GM19452 (cell line): ENCODE measurements at regions not wholly inside any gene's neighbourhood (a gene's known extent, or its start where the extent isn't known, plus 50 kb on each side); places are given as distances from the start of the nearest gene placed in this dataset.

Source experiments
- ATAC-seq: cut with Tn5 transposase; IDR thresholded peaks from one replicate; pipeline ENCODE4 v1.9.1; 2021; ENCODE audit not compliant: unreplicated experiment

DNA sequence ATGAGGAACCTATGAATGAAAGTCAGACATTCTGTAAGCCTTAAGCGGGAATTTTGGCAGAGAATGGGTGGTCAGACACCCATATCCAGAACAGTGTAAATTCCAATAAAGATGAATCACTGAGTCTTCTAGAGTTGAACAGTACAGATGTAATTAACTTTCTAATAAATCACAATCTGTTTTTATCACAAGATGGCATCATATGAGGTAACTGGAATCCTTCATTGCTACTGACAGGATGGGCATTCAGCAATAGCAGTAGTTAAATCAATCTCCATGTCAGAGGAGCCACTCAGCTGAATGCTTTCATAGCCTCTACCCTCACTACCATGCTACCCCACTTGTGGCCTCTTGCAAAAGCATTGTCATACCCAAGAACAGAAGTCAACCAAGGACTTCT, 690.3 kb downstream of the AMY1C start:
- ATAC-seq = no peak

DNA sequence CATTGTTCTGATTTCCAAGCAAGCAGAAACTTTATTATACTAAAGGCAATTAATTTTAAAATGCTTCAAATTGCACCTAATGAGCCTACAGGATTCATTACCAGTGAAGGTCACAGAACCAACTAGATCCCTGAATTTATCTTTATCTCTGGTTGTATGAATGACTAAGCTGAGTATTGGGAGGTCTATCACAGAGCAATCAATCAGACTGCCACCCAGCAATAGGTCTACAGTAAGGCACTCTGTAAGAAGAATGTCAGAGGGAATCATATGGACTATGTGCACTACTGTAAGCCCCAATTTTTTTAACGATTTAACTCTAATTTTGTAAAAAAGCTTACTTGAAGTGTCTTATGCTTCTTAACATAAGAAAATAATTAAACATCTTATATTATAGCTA, 707.0 kb downstream of the AMY1C start:
- no peak for ATAC-seq

DNA sequence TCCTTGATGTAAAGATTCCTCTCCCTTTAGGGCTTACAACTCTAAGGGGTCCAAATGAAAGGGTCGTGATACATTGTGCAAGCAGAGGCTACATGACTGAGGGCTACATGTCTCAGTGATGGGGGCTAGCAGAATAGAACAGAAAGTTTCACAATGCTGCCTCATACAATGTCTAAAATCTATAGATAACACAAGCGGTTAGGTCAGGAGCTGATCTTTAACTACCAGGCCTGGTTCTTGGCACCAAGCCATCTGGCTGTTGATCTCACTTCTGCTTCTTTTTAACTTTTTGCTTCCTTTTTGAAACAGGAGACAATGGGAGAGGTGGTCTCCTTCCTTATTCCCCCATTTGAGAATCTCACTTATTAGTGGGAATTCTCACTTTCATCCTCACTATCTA, 710.2 kb downstream of the AMY1C start:
- ATAC-seq = no peak

DNA sequence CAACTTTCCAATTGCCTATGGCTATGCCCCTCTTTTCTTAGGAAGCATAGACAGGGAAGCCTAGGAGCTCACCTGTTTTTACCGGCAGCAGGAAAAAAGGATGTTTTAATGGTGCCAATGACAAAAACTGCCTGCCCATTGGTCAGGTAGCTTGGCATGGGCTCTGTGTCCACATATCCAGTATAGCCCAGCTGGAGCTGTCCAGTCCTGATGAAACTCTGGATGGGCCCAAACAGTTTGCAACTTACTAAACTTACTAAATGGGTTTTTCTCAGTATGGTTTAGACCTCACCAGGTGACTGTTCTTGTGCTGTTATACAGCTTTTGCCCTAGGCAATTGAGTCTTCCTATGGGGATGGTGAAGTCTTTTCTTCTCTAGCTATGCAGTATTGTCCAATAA, 711.2 kb downstream of the AMY1C start:
- no peak for ATAC-seq

DNA sequence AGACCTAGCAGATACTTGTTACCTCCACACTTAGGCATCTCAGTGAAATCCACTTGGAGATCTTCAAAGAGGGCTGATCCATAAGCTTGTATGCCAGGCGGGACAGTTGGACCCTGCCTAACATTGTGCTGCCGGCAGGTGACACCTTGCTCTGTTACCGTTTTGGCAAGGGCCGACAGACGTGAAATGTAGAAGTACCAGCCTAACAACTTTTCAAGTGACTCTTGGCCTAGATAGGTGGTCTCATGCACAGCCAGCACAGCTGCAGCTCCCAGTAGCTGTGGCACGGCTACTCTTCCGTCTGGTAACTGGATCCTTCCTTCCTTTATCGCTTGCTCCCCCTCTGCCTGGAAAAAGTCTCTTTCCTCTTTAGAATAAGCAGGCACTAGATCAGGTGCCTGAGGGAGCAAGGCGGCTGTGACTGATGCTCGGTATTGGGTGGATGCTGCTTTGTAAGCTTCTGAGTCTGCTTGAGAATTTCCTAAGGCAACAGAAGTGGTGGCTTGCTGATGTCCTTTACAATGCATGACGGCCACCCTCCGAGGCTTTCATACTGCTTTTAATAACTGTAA, 713.5 kb downstream of the AMY1C start:
- no peak for ATAC-seq

DNA sequence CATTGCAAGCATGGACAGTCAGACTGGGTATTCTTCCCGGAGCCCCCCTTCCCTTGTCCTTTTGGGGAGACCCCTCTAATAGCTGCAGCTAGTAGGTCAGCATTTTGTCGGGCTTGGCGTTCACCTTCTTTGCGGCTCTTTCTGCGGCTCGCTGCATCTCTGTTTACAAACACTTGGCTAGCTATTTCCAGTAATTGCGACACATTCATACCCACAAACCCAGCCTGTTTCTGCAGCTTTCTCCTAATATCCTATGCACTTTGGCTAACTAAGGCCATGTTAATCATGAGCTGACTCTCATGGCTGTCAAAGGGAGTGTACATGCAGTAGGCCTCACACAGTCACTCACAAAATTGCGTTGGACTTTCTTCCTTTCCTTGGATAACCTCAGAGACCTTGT, 716.4 kb downstream of the AMY1C start:
- ATAC-seq = no peak

DNA sequence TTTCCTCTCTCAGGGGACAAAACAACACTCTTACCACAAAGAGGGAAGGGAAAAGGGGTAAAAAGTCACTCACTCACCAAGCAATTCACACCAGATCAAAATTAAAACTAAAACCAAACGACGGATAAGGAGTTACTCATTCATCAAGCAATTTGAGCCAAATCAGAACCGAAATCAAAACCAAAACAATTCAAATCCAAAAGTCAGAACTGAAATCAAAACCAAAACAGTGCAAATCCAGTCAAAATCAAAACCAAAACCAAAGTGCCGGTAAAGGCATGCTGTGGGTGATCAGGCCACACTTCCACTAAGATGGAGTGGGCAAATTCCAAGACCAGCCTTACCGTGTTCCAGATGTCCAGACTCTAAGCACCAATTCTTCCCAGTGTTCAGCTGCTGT, 717.9 kb downstream of the AMY1C start:
- no peak for ATAC-seq

DNA sequence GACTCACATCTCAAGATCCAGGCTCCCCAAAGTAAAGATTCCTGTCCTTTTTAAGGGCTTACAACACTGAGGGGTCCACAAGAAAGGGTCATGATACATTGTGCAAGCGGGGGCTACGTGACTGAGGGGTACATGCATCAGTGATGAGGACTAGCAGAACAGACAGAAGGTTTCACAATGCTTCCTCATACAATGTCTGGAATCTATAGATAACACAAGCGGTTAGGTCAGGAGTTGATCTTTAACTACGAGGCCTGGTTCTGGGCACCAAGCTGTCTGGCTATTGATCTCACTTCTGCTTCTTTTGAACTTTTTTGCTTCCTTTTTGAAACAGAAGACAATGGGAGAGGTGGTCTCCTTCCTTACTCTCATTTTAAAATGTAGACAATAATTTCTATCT, 718.6 kb downstream of the AMY1C start:
- peak; percentile 71 for ATAC-seq

DNA sequence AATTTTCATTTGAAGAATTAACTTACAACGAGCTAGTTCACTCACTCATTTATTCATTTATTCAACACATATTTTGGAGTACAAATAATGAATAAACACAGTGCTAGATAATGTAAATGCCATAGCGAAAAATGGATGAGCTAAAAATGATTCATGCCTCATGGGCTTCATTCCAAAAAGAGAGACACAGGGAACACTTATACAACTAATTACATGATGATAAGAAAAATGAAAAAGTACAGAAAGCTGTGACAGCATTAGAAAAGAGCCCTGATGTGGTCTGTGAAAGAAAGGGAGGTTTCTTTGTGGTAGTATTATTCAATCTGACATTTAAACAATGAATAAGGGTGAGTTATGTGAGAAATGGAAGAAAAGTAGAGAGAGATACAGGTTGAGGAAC, 726.4 kb downstream of the AMY1C start:
- no peak for ATAC-seq

DNA sequence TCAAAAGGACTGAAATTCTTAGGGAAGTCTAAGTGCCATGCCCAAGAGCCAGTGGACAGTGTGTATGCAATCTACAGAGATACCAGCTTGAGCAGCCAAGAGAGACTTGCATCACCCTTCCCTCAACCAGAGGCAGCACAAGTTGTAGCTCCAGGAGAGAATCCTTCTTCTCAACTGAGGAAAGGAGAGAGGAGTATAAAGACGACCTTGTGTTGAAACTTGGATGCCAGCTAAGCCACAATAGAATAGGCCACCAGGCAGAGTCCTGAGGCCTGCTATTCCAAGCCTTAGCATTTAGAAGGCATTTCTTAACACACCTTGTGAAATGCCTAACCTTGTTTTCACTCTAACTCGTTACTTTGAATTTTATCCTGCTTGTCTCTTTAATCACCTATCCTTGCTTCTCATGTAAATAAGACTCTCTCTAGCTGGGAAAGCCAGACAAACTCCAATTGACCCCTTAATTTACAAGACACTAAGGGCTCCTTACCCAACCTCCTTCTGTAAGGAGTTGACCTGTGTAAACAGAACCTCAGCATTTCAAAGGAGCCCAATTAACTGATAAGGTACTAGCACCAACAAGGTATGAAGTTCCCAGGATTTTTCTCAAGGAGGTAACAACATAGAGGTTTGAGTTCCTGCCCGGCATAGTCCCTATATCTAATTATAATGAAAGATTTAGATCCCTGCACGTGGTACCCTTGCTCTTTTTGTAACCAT, 738.8 kb downstream of the AMY1C start:
- no peak for ATAC-seq

DNA sequence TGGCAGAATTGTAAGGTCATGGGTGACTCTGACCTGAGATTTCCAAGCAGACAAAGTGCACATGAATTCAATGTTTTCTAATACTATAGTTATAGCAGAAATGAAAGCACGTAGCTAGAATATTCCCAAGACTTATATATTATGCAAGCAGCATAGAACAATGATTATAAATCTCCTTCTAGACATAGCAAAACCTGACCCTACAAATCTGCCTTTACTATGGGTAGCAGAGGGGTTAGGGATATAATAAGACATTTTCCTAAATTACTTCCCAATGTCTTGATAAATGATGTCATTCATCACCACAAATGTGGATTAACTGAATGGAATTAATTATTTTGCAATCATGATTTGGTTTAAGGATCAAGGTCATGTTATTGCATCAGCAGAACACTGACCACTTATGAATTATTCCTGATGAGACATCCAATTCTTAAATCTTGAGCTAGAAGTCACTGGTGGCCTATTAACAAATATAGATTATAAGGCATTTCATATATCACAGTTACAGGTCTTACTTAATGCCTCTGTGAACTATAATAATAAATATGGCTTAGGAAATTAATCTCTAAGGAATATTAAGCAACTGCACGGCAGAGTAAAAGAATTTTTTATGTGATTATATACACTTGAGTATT, 776.6 kb downstream of the AMY1C start:
- ATAC-seq = no peak

DNA sequence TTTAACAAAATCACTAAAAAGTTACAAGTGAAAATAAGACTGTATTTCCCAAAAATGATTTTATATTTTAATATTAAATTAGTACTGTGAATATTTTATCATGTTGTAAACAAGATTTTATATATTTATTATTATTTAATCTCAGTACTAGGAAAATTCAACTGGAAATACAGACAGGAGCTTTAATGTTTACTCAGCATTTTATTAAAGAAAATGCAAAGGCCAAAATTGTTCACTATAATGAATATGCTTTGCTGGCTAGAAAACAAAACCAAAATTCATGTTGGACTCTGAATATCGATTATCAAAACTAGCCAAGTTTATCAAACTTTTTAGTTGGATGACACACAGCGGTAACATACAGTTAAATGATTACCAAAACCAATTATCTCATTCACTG, 782.3 kb downstream of the AMY1C start:
- ATAC-seq = no peak

DNA sequence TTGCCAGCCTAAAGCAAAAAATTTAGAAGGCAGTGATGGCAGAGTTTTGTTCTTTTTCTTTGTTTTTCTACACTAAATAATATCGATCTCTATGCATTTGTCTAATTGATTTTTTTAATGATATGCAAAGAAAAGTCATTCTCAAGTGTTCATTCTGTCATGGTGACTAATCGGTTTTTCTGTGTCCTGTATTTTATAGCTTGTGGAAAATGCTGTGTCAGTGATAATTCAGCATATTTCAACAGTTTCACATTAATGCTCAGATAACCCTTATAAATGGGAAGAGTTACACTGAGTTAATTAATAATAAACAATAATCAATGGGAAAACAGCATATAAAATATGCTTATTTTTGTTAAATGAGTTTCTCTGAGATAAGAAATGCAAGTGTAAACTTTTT, 824.9 kb downstream of the AMY1C start:
- ATAC-seq = no peak

DNA sequence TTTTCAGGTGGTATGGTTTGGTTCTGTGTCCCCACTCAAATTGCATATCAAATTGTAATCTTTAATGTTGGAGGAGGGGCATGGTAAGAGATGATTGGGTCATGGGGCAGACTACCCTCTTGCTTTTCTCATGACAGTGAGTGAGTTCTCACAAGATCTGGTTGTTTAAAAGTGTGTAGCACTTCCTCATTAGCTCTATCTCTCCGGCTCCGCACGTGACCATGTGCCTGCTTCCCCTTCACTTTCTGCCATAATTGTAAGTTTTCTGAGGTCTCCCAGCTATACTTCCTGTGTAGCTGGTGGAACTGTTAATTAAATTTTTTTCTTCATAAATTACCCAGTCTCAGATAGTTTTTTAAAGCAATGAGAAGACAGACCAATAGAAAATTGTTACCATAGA, 843.2 kb downstream of the AMY1C start:
- ATAC-seq = peak; percentile 62

DNA sequence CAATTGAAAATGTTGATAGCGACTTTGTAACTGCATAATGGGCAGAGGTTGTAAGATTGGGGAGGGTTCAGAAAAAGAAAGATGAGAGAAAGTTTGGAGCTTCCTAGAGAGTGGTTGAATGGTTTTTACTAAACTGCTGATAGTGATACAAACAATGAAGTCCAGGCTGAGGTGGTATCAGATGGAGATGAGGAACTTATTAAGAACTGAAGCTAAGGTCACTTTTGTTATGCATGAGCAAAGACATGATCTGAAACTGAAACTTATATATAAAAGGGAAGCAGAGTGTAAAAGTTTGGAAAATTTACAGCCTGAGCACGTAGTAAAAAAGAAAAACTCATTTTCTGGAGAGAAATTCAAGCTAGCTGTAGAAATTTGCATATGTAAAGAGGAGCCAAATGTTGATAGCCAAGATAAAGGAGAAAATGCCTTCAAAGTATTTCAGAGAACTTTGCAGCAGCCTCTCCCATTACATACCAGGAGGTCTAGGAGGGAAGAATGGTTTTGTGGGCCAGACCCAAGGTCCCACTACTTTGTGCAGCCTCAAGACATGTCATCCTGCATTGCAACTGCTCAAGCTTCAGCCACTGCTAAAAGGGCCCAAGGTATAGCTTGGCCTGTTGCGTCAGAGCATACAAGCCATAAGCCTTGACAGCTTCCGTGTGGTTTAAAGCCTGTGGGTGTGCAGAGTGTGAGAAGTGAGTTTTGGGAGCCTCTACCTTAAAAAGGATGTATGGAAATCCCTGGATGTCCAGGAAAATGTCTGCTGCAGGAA, 843.9 kb downstream of the AMY1C start:
- peak; percentile 52 for ATAC-seq

DNA sequence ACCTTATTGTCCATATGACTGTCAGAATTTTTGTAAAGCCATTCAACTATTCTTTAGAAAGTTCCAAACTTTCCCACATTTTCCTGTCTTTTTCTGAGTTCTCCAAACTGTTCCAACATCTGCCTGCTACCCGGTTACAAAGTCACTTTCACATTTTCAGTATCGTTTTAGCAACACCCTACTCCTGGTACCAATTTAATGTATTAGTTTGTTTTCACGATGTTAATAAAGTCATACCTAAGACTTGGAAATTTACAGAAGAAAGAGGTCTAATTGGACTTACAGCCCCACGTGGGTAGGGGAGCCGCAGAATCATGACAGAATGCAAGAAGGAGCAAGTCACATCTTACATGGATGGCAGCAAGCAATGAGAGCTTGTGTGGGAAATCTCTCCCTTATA, 867.8 kb downstream of the AMY1C start:
- ATAC-seq = no peak

DNA sequence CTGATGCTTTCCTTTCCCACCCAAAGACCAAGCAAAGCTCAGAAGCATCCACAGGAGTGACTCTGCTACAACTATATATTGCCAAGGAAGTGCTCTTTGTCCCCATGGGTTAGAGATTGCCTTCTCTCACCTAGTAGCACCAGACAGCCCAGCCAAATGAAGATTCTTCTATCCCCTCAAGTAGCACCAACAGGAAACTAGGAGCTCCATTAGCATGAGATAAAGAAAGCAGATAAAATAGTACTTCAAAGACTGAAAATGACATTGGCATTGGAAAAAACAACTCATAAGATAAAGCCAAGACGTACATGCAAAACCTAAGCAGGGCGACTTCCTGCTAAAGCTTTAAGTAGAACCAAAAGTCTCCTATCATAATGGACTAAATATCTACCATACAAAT, 871.5 kb downstream of the AMY1C start:
- ATAC-seq = no peak

DNA sequence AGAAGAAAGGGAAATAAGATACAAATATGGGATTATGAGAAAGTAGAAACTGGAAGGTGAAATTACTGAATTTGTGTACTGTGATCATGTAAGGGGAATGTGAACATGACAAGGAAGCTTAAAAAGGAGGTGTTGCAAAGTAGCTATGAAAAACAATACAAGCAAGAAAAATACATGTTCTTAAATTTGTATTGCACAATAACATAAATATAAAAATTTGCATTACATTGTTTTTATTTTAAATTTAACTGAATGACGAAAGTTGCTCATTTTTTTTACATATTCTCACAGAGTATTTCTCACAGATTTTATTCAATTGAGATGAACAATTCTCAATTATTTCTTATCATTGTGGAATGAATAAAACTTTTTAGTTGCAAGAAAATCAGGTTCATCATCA, 874.8 kb downstream of the AMY1C start:
- ATAC-seq = no peak

DNA sequence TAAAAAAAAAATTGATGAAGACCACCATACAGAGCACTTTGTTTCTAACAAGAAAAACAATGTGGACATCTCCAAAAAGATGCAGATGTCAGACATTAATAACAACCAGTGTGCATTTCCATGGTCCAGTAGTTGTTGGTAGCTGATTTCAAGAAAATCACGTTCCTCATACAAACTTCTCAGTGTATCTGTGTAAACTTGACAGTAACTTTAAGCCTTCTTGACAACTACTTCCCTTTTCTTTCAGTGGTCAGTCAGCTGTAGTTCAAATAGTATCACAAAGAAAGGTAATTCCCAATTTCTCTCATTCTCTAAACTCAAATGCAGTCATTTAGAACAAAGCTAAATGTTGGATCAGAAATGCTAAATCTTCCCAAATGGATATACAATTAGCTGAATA, 879.9 kb downstream of the AMY1C start:
- ATAC-seq = no peak

DNA sequence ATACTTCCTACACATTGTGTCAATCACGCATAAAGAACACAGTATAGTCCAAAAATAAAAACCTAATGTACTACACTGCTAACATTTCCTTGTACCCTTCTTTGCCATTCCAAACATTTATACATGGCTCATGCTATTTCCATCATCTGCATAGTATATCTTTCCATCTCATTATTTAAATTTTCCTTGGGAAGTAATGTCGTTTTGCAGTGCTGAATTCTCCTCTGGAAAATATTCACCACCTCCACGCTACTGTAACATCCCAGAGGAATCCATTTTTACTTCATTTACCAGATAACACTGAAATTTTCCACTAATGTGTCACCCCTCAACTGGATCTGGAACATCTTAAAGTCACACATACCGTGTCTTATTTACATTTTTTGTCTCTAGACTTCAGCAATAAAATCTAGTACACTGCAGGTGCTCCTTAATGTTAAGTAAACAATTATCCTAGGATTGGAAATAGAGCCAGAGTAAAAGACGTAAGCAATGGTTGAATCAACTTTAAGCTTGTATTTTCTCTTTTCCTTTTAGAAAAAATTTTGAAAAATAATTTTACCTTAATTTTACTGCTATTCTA, 881.0 kb downstream of the AMY1C start:
- ATAC-seq = no peak

DNA sequence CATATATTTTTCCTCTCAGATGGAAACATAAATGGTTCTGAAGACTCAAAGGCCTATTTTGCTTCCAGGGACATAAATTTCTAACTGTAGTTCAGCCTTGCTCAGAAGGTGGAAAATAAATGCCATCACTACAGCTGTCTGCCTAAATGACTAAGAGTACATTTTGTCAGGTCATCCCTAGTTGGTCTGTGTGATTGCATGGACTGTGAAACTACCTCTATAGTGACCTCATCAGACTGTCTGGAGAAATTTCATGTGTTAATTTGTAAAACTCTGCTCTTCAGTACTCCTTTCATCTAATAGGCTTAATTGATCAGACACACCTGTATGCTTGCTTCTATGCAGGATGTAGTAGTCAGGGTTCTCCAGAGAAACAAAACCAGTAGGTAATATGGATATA, 886.9 kb downstream of the AMY1C start:
- ATAC-seq = peak; percentile 71

DNA sequence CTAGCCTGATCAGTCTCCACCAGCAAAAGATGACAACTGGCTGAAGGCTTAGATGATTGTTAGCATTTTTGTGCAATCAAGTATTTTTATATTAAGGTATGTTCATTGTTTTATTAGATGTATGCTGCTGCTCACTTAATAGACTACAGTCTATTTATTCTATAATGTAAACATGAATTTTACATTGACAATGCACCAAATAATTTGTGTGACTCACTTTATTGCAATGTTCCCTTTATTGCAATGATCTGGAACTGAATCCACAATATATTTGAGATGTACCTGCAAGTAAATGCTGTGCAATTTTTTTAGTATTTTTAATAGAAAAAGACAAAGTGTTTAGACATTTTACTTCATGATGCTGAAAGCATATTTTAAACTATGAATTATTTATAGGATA, 896.5 kb downstream of the AMY1C start:
- ATAC-seq = no peak
